ENCODE measurements at regions not wholly inside any gene's neighbourhood (a gene's known extent, or its start where the extent isn't known, plus 50 kb on each side); places are given as distances from the start of the nearest gene placed in this dataset.

- no peak for TF ChIP-seq CEBPB (IDR thresholded peaks at IDR 0.05; ENCODE audit: low read depth)
- no peak for TF ChIP-seq ZFX (IDR thresholded peaks at IDR 0.05)
- TF ChIP-seq ZNF274 (IDR thresholded peaks at IDR 0.05; ENCODE audit: low read depth, low read length): no peak
- no peak for TF ChIP-seq EZH2 (IDR thresholded peaks at IDR 0.05)
- no peak for TF ChIP-seq EZH2phosphoT487 (IDR thresholded peaks at IDR 0.05; ENCODE audit: borderline replicate concordance)
- TF ChIP-seq FOSL1 (IDR thresholded peaks at IDR 0.05; ENCODE audit: low read depth): no peak
- no peak for TF ChIP-seq YY1 (IDR thresholded peaks at IDR 0.05; ENCODE audit: extremely low read depth, insufficient replicate concordance, low read depth, low read length)
- TF ChIP-seq SIN3A (IDR thresholded peaks at IDR 0.05; ENCODE audit: low read depth): no peak
These were observed 167.2 kb downstream of the TTLL2 start (continued) for GRCh38 chr6:167492100-167492449.

GRCh38 chr6:167493310-167493709 lies 168.4 kb downstream of the TTLL2 start:
- no peaks in the 10 kb centered on the region for H3K4me1 ChIP-seq (ENCODE audit: control insufficient read depth in 1 of 2, insufficient read depth in 2 of 2, low read length in 2 of 2)
- no peak overlapping the region for H3K4me3 ChIP-seq (replicated peaks in 1 of 2; ENCODE audit: low read depth in 1 of 2, low read length in 2 of 2)
- no peak for ATAC-seq
- BruUV-seq (replicated peaks): no TSS peak
- H3K79me2 ChIP-seq (ENCODE audit: insufficient read depth, low read length): no peaks in the 10 kb centered on the region
- DNase-seq (ENCODE audit: low read depth, low spot score): no peak
- ChIA-PET RAD21 (ENCODE audit: low non-redundant PET in 1 of 2, low total read pairs in 2 of 2, uncharacterized antibody in 2 of 2, unreplicated experiment in 2 of 2) (no interaction called here), POLR2A (no interaction called here), CTCF (no interaction called here)
- no peaks in the 10 kb centered on the region for H3K9me2 ChIP-seq (ENCODE audit: insufficient read depth)
- TF ChIP-seq EZH2 (IDR thresholded peaks at IDR 0.05): no peak
- TF ChIP-seq TCF7L2 (IDR thresholded peaks at IDR 0.05; ENCODE audit: borderline replicate concordance, extremely low read depth, insufficient read depth, insufficient read length): no peak
- TF ChIP-seq CBX3 (IDR thresholded peaks at IDR 0.05; ENCODE audit: low read depth): no peak
- TF ChIP-seq EGR1 (IDR thresholded peaks at IDR 0.05; ENCODE audit: low read depth): no peak
- H3K36me3 ChIP-seq (ENCODE audit: control insufficient read depth in 1 of 2, insufficient read depth in 2 of 2, low read length in 2 of 2): no peaks in the 10 kb centered on the region
- H2AFZ ChIP-seq (ENCODE audit: low read depth, low read length, poor library complexity, severe bottlenecking): no peak overlapping the region
- 0 out of 2 replicates have a peak, but pooled peaks cover 13% of the 10 kb centered on the region for H3K27me3 ChIP-seq (ENCODE audit: insufficient read depth, low read length)
- H3K9me3 ChIP-seq (ENCODE audit: control insufficient read depth in 1 of 2, insufficient read depth in 1 of 2, low read depth in 1 of 2, low read length in 2 of 2): no peaks in the 10 kb centered on the region
- no peak overlapping the region for H3K27ac ChIP-seq (ENCODE audit: low read depth, low read length)
- H3K9ac ChIP-seq (ENCODE audit: low read length): no peak overlapping the region
- intact Hi-C loops (cut with micrococcal nuclease): no loop called here
- no peaks in the 10 kb centered on the region for H4K20me1 ChIP-seq (ENCODE audit: insufficient read depth)
- H3K4me2 ChIP-seq (ENCODE audit: low read length): no peak overlapping the region

All from HCT116 (cell line).